Skeletal muscle cell (primary cell): ENCODE measurements at regions not wholly inside any gene's neighbourhood (a gene's known extent, or its start where the extent isn't known, plus 50 kb on each side); places are given as distances from the start of the nearest gene placed in this dataset.
A peak's percentile ranks its signal among the peaks of the same experiment; 100 is the strongest.

Experiments used
- DNase-seq: peaks from one replicate; pipeline ENCODE4 v3.0.0-alpha.2; 2010; ENCODE audit warnings: low read depth
- H3K4me3 ChIP-seq: 2 replicates; pipeline ENCODE4 v1.5.1; 2011; ENCODE audit warnings: low read depth, mild to moderate bottlenecking, control low read depth, low read length, moderate library complexity

DNA sequence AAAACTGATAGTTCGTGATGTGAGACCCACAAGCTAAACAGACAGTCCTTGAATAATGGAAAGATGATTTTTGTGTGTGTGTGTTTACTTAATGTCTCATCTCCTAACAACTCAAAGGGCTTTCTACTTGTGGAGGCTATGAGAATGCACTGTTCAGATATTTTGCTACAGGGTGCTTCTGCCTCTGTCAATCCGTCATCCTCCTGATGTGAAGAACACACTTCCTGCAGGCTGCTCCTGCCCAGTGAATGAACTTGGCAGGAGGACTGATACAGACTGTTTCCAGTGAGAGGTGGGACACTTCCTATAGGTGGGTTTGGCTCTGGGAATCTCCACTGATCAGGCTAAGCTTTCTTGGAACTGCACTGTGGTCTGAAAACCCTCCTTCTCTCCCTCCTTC lies 168.4 kb upstream of the STARD13 start:
- no peak overlapping the region for H3K4me3 ChIP-seq
- peak; percentile 5 for DNase-seq

- H3K4me3 ChIP-seq, result no peak overlapping the region
- DNase-seq, result peak; percentile 36
Observed at GRCh38 chr13:33454844-33455705, 169.5 kb upstream of the STARD13 start.

GRCh38 chr13:33459702-33460101 lies 174.1 kb upstream of the STARD13 start:
- H3K4me3 ChIP-seq, result no peak overlapping the region
- no peak for DNase-seq

DNA sequence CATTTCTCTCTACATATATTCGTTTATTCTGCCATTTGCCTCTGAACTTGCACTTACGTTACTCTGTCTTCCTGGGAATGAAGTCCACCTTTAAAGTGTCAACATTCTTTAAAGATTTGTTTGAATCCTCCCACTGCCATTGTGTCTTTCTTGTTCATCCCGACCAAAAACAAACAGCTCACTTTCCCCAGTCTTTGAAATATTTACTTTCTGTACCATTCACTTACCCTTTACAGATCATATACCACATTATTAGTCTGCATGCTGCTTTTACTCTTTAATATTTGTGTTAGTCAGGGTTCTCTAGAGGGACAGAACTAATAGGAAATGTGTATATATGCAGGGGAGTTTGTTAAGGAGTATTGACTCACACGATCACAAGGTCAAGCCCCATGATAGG lies 176.6 kb upstream of the STARD13 start:
- no peak for DNase-seq
- H3K4me3 ChIP-seq, result no peak overlapping the region

DNA sequence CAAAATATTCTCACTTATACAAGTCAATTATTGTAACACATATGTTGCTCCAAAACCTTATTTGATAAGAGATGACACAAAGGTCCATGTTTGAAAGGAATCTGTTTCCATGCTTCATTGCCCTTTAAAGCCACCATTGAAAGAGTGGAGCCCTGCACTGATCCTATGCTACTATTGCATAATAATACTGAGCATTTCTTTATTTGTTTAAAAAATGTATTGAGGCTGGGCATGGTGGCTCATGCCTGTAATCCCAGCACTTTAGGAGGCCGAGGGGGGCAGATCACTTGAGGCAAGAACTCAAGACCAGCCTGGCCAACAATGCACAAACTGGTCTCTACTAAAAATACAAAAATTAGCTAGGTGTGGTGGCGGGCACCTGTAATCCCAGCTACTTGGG lies 178.8 kb upstream of the STARD13 start:
- H3K4me3 ChIP-seq, result no peak overlapping the region
- DNase-seq, result no peak

DNA sequence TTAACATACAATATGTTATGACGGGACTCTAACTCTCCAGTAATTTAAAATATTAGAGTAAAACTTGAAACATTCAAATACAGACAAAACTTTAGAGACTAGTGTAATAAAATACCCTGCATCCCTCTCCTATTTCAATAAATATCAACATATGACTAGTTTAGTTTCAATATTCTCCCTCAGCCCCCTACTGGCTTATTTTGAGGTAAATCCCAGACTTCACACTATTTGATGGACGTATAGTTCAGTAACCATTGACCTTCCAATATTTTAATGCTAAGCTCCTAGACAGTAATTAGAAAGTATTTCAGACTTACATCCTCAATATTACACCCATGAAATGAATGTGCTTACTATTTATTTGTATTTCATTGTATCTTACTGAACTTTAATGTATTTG lies 180.7 kb upstream of the STARD13 start:
- DNase-seq, result no peak
- H3K4me3 ChIP-seq, result no peak overlapping the region

GRCh38 chr13:33467556-33467955 lies 182.0 kb upstream of the STARD13 start:
- DNase-seq, result no peak
- no peak overlapping the region for H3K4me3 ChIP-seq

DNA sequence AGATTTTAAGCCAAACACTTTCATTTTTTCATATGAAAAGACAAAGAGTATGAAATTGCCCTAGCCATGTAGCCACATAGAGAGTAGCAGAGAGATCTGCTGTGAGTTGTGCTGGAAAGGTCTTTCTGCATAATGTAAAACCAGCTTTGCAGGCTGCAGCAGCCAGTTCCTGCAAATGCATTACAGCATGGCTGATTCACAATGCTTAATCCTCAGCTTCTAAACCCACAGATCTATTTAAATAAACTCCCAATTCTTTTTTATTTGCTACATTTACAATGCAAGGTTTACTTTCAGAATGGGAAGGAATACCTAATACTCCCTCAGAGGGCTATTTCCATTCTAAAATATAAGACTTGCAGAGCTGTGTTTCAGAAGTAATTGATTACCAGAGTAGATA lies 185.6 kb upstream of the STARD13 start:
- no peak overlapping the region for H3K4me3 ChIP-seq
- no peak for DNase-seq

- no peak for DNase-seq
- no peak overlapping the region for H3K4me3 ChIP-seq
Observed at GRCh38 chr13:33472446-33472845, 186.9 kb upstream of the STARD13 start.

DNA sequence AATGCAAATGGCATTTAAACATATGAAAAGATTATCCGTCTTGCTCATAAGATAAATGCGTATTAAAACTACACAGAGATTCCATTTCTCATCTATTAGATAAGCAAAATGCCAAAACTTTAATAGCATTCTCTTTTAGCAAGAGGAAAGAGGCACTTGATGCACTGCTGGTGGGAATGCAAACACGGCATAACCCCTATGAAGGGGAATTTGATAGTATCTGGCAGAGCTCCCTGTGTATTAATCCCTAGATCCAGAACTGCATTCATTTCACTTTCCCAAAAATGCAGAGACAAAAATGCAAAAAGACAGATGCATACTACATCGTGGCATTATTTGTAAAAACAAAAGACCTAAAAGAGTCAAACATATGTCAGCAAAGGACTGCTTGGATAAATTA lies 193.6 kb upstream of the STARD13 start:
- H3K4me3 ChIP-seq, result no peak overlapping the region
- no peak for DNase-seq

DNA sequence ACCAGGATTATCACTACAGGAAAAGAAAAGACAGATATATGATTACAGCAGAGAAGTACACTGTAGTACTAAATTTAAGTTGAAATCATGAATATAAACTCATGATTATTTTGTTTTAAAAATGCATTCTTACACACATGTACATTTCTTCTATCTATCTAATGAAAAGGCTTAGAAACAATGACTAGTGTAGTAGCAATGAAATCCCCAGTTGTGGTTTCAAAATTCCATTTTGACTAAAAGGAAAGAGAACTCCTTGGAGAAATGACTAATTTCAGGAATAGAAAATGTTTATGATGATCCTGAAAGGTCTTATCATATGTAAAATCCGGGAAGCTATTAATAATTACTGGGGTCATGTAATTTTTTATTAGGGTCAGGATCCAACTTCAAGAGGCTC lies 195.0 kb upstream of the STARD13 start:
- DNase-seq, result no peak
- no peak overlapping the region for H3K4me3 ChIP-seq

DNA sequence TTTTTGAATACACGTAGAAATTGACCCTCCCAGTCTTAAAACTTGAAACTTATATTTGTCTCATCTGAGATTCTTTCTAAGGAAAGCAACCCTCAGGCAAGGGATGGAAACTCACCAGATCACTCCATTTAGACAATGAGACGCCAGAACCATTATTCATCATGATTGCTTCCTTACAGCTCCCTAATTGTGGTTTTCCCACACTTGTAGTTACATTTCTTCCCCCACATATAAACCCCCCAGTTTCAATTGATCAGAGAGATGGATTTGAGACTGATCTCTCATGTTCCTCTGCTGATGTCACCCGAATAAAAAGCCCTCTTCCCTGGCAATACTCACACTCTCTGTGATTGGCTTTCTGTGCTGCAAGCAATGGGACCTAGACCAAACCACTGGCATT lies 197.9 kb upstream of the STARD13 start:
- H3K4me3 ChIP-seq, result no peak overlapping the region
- peak; percentile 32 for DNase-seq

GRCh38 chr13:33485247-33485646 lies 199.7 kb upstream of the STARD13 start:
- no peak for DNase-seq

GRCh38 chr13:33487575-33488243 lies 202.2 kb upstream of the STARD13 start:
- no peak overlapping the region for H3K4me3 ChIP-seq
- DNase-seq, result no peak

More at GRCh38 chr13:33485247-33485646, 199.7 kb upstream of the STARD13 start:
- no peak overlapping the region for H3K4me3 ChIP-seq

DNA sequence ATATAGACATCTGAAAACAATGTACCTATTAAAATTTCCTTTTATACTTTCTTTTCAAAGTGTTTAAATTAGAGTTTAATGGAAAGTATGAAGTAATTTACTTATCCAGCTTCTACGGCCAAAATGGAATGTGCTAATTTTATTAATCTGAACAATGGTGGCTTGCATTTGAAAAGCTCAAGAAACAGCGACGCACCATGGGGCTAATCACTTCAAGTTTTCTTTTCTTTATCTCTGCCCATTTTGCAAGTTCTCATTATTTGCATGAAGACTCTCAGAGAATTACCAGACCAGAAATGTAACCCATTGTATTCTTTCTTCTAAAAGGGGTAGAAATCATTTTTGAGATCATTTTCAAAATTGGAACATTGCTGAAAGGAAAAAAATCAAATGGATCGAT lies 204.0 kb upstream of the STARD13 start:
- DNase-seq, result no peak
- H3K4me3 ChIP-seq, result no peak overlapping the region

GRCh38 chr13:33490461-33491327 lies 205.1 kb upstream of the STARD13 start:
- no peak for DNase-seq

GRCh38 chr13:33493672-33494365 lies 208.3 kb upstream of the STARD13 start:
- no peak for DNase-seq
- no peak overlapping the region for H3K4me3 ChIP-seq

More at GRCh38 chr13:33490461-33491327, 205.1 kb upstream of the STARD13 start:
- no peak overlapping the region for H3K4me3 ChIP-seq

DNA sequence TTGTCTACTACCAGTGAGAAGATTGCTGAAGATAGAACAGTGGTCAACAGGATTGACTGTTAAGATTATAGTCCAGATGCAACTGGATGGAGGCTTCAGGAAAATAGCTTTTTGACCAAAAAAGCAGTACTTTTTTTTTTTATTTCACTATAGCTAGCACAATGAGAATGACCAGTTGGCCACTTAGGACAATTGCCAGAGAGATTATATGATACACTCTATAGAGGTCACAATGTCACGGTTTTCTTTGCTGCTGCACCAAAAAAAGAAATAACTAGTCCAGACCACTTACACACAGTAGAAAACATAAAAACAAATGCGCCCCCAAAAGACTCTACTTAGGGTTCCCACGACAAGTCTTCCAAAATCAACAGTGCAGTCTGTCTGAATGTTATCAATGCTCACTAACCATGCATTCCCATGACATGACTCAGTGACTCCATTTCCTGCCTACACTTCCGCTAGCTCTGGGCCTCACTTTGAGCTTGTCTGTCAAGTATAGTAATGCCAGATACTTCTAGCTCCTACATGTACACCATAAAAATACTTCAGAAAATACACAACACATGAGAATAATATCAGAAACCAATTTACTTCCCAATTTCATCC lies 209.1 kb upstream of the STARD13 start:
- no peak overlapping the region for H3K4me3 ChIP-seq
- DNase-seq, result peak; percentile 92

- DNase-seq, result no peak
- no peak overlapping the region for H3K4me3 ChIP-seq
Observed at GRCh38 chr13:33496336-33496735, 210.8 kb upstream of the STARD13 start.
